ENCODE measurements at regions not wholly inside any gene's neighbourhood (a gene's known extent, or its start where the extent isn't known, plus 50 kb on each side); places are given as distances from the start of the nearest gene placed in this dataset.

GRCh38 chr1:213385806-213386324 lies 334.8 kb downstream of the RPS6KC1 start:
- DNase-seq (no peak), ATAC-seq (no peak)
- Histone ChIP-seq H3K4me3 (no peak overlapping the region), H3K4me1 (peaks cover 3 to 8% of the 10 kb centered on the region in 2 donors), H3K36me3 (no peaks in the 10 kb centered on the region), H3K27me3 (no peaks in the 10 kb centered on the region), H3K27ac (no peak overlapping the region), H3K9me3 (no peaks in the 10 kb centered on the region)
- TF ChIP-seq POLR2A (IDR thresholded peaks at IDR 0.05): no peak
- TF ChIP-seq CTCF (IDR thresholded peaks at IDR 0.05 in 4 of 5, conservative IDR thresholded peaks at IDR 0.05 in 1 of 5): no peak
- intact Hi-C loops (cut with DNase I; ENCODE audit: low total_unique reads) (no loop called here), in situ Hi-C loops (cut with MboI; ENCODE audit: low sequenced_read_pairs in 4 of 4) (no loop called here)

- in situ Hi-C loops (cut with MboI; ENCODE audit: low sequenced_read_pairs in 4 of 4) (no loop called here), intact Hi-C loops (cut with DNase I; ENCODE audit: low total_unique reads) (no loop called here)
- no peaks in the 10 kb centered on the region for H3K36me3 ChIP-seq
- ATAC-seq: no peak
- TF ChIP-seq CTCF (IDR thresholded peaks at IDR 0.05 in 4 of 5, conservative IDR thresholded peaks at IDR 0.05 in 1 of 5) (no peak), POLR2A (IDR thresholded peaks at IDR 0.05) (no peak)
- no peaks in the 10 kb centered on the region for H3K9me3 ChIP-seq
- H3K4me3 ChIP-seq: no peak overlapping the region
- DNase-seq: no peak
- H3K27ac ChIP-seq: no peak overlapping the region
- no peaks in the 10 kb centered on the region for H3K4me1 ChIP-seq
- H3K27me3 ChIP-seq: no peaks in the 10 kb centered on the region
Measured at GRCh38 chr1:213387380-213388015, 336.5 kb downstream of the RPS6KC1 start.

GRCh38 chr1:213388199-213388598 lies 337.2 kb downstream of the RPS6KC1 start:
- DNase-seq (no peak), ATAC-seq (no peak)
- Histone ChIP-seq H3K4me1 (no peaks in the 10 kb centered on the region), H3K27ac (no peak overlapping the region), H3K36me3 (no peaks in the 10 kb centered on the region), H3K9me3 (no peaks in the 10 kb centered on the region), H3K4me3 (no peak overlapping the region), H3K27me3 (no peaks in the 10 kb centered on the region)
- intact Hi-C loops (cut with DNase I; ENCODE audit: low total_unique reads) (no loop called here), in situ Hi-C loops (cut with MboI; ENCODE audit: low sequenced_read_pairs in 4 of 4) (no loop called here)
- TF ChIP-seq POLR2A (IDR thresholded peaks at IDR 0.05): no peak
- no peak for TF ChIP-seq CTCF (IDR thresholded peaks at IDR 0.05 in 4 of 5, conservative IDR thresholded peaks at IDR 0.05 in 1 of 5)

- intact Hi-C loops (cut with DNase I; ENCODE audit: low total_unique reads): no loop called here
- Histone ChIP-seq H3K27ac (no peak overlapping the region), H3K27me3 (no peaks in the 10 kb centered on the region), H3K4me1 (no peaks in the 10 kb centered on the region), H3K9me3 (no peaks in the 10 kb centered on the region), H3K36me3 (no peaks in the 10 kb centered on the region), H3K4me3 (no peak overlapping the region)
- in situ Hi-C loops (cut with MboI; ENCODE audit: low sequenced_read_pairs in 4 of 4): no loop called here
- ATAC-seq (no peak), DNase-seq (no peak)
- TF ChIP-seq POLR2A (IDR thresholded peaks at IDR 0.05): no peak
- TF ChIP-seq CTCF (IDR thresholded peaks at IDR 0.05 in 4 of 5, conservative IDR thresholded peaks at IDR 0.05 in 1 of 5): no peak
Measured at GRCh38 chr1:213389061-213389581, 338.1 kb downstream of the RPS6KC1 start.
